Adrenal gland (tissue), 5 donors: ENCODE measurements at regions not wholly inside any gene's neighbourhood (a gene's known extent, or its start where the extent isn't known, plus 50 kb on each side); places are given as distances from the start of the nearest gene placed in this dataset.

ENCODE experiments used
- POLR2A ChIP-seq, 2 donors: fragments of 450-650 bp; IDR thresholded peaks; one replicate each; pipeline ENCODE4 v1.6.1; 2017; ENCODE audit warnings: antibody characterized with exemption in 2 of 2, mild to moderate bottlenecking in 2 of 2, moderate library complexity in 1 of 2
- TF ChIP-seq, protein P1 (sequence below), 6 experiments: fragments of 450-650 bp in 4 of 6; fragments of 200-600 bp in 2 of 6; sonication (generic) in 1 of 6; IDR thresholded peaks; 1 replicate in 5 of 6; 2 replicates in 1 of 6; pipeline versions ENCODE4 v1.5.1 to v1.8.0; 2016 to 2021; ENCODE audit warnings: antibody characterized with exemption in 6 of 6, mild to moderate bottlenecking in 2 of 6, moderate library complexity in 1 of 6
- donor health status: DM: no; HTN: no; CAD: no.

DNA sequence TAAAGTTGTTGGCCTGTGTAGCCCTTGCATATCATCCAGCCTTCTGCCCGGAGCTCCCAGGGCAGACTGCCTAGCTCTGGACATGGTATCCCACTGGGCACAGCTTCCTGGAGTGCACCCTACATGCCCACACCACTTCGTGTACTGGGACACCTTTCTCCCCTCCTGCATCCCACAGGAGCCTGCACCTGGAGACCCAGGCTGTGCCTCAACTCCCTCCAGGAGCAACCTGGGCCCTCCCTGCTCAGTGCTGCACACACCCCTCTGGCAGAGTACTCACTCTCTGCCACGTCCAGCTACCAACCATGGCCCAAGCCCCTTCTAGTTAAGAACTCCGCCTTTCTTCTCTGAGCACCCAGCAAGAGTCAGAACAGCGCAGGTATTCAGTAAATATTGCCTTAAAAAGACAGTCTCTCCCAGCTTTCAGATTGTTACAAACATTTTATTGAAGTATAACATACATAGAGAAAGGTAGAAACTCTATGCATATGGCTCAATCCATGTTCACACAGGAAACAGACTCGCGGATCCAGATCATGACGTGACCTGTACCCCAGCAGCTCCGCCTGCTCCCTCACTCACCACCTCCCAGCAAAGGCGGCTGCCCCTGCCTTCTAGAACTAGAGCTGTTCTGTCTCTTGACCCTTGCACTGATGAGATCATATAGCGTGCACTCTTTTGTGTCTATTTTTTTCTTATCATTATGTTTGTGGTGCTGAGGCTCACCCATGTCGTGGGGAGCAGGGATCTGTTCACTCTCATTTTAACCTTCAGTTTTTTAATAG is 98.4 kb upstream of the MYCN start:
- TF ChIP-seq POLR2A (IDR thresholded peaks at IDR 0.05) = no peak
- TF ChIP-seq, protein P1, sequence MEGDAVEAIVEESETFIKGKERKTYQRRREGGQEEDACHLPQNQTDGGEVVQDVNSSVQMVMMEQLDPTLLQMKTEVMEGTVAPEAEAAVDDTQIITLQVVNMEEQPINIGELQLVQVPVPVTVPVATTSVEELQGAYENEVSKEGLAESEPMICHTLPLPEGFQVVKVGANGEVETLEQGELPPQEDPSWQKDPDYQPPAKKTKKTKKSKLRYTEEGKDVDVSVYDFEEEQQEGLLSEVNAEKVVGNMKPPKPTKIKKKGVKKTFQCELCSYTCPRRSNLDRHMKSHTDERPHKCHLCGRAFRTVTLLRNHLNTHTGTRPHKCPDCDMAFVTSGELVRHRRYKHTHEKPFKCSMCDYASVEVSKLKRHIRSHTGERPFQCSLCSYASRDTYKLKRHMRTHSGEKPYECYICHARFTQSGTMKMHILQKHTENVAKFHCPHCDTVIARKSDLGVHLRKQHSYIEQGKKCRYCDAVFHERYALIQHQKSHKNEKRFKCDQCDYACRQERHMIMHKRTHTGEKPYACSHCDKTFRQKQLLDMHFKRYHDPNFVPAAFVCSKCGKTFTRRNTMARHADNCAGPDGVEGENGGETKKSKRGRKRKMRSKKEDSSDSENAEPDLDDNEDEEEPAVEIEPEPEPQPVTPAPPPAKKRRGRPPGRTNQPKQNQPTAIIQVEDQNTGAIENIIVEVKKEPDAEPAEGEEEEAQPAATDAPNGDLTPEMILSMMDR (IDR thresholded peaks at IDR 0.05) = no peak
